PC-9 (cell line): ENCODE measurements at regions not wholly inside any gene's neighbourhood (a gene's known extent, or its start where the extent isn't known, plus 50 kb on each side); places are given as distances from the start of the nearest gene placed in this dataset.

Experiments
- EZH2 ChIP-seq: fragments of 200-600 bp; sonication (generic); IDR thresholded peaks from 2 replicates; pipeline ENCODE4 v1.8.0; 2017; ENCODE audit warnings: antibody characterized with exemption, low read depth
- TF ChIP-seq, protein P1 (sequence below): fragments of 200-600 bp; sonication (generic); conservative IDR thresholded peaks from 2 replicates; pipeline ENCODE4 v1.6.1; 2017; ENCODE audit warnings: mixed run types, antibody characterized with exemption, mild to moderate bottlenecking, moderate library complexity

- TF ChIP-seq, protein P1, sequence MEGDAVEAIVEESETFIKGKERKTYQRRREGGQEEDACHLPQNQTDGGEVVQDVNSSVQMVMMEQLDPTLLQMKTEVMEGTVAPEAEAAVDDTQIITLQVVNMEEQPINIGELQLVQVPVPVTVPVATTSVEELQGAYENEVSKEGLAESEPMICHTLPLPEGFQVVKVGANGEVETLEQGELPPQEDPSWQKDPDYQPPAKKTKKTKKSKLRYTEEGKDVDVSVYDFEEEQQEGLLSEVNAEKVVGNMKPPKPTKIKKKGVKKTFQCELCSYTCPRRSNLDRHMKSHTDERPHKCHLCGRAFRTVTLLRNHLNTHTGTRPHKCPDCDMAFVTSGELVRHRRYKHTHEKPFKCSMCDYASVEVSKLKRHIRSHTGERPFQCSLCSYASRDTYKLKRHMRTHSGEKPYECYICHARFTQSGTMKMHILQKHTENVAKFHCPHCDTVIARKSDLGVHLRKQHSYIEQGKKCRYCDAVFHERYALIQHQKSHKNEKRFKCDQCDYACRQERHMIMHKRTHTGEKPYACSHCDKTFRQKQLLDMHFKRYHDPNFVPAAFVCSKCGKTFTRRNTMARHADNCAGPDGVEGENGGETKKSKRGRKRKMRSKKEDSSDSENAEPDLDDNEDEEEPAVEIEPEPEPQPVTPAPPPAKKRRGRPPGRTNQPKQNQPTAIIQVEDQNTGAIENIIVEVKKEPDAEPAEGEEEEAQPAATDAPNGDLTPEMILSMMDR: no peak
- no peak for TF ChIP-seq EZH2
Measured at GRCh38 chr1:90104941-90105538, 110.1 kb downstream of the ZNF326 start.
